GM21447 (cell line): ENCODE measurements at regions not wholly inside any gene's neighbourhood (a gene's known extent, or its start where the extent isn't known, plus 50 kb on each side); places are given as distances from the start of the nearest gene placed in this dataset.

Experiments used
- ATAC-seq: cut with Tn5 transposase; IDR thresholded peaks from one replicate; pipeline ENCODE4 v1.9.1; 2021; ENCODE audit not compliant: unreplicated experiment

- ATAC-seq, result no peak
These were observed 130.3 kb upstream of the STXBP6 start for GRCh38 chr14:25180221-25180620.

GRCh38 chr14:25178255-25178654 is 128.3 kb upstream of the STXBP6 start:
- no peak for ATAC-seq

GRCh38 chr14:25150934-25151790 is 101.2 kb upstream of the STXBP6 start:
- no peak for ATAC-seq

GRCh38 chr14:25150401-25150800 is 100.5 kb upstream of the STXBP6 start:
- no peak for ATAC-seq

- ATAC-seq, result no peak
These were observed 90.5 kb upstream of the STXBP6 start for GRCh38 chr14:25140411-25140810.

GRCh38 chr14:25136811-25137210 is 86.9 kb upstream of the STXBP6 start:
- no peak for ATAC-seq

- ATAC-seq, result no peak
These were observed 84.2 kb upstream of the STXBP6 start for GRCh38 chr14:25134184-25134583.

- no peak for ATAC-seq
These were observed 82.9 kb upstream of the STXBP6 start for GRCh38 chr14:25132732-25133422.

GRCh38 chr14:25132094-25132493 is 82.1 kb upstream of the STXBP6 start:
- no peak for ATAC-seq

GRCh38 chr14:25122843-25123242 is 72.9 kb upstream of the STXBP6 start:
- no peak for ATAC-seq

- ATAC-seq, result no peak
These were observed 72.3 kb upstream of the STXBP6 start for GRCh38 chr14:25122211-25122610.

GRCh38 chr14:25121337-25122129 is 71.6 kb upstream of the STXBP6 start:
- no peak for ATAC-seq

- ATAC-seq, result no peak
These were observed 70.3 kb upstream of the STXBP6 start for GRCh38 chr14:25120261-25120660.

- ATAC-seq, result no peak
These were observed 68.7 kb upstream of the STXBP6 start for GRCh38 chr14:25118671-25119070.

- ATAC-seq, result no peak
These were observed 67.4 kb upstream of the STXBP6 start for GRCh38 chr14:25117342-25117741.

GRCh38 chr14:25116607-25117006 is 66.7 kb upstream of the STXBP6 start:
- no peak for ATAC-seq

GRCh38 chr14:25113394-25113793 is 63.4 kb upstream of the STXBP6 start:
- no peak for ATAC-seq

- ATAC-seq, result no peak
These were observed 61.2 kb upstream of the STXBP6 start for GRCh38 chr14:25111061-25111601.

- ATAC-seq, result no peak
These were observed 60.2 kb upstream of the STXBP6 start for GRCh38 chr14:25110106-25110505.

- no peak for ATAC-seq
These were observed 59.0 kb upstream of the STXBP6 start for GRCh38 chr14:25108959-25109358.

- ATAC-seq, result no peak
These were observed 58.3 kb upstream of the STXBP6 start for GRCh38 chr14:25108291-25108690.
